HG03521 (cell line): ENCODE measurements at regions not wholly inside any gene's neighbourhood (a gene's known extent, or its start where the extent isn't known, plus 50 kb on each side); places are given as distances from the start of the nearest gene placed in this dataset.

Source experiments
- ATAC-seq: cut with Tn5 transposase; IDR thresholded peaks from one replicate; pipeline ENCODE4 v1.9.1; 2021; ENCODE audit warnings: mild to moderate bottlenecking, moderate library complexity; ENCODE audit not compliant: unreplicated experiment

GRCh38 chr12:4056910-4057845 is 184.0 kb upstream of the PARP11 start:
- no peak for ATAC-seq

- no peak for ATAC-seq
Observed at GRCh38 chr12:4054630-4055029, 181.4 kb upstream of the PARP11 start.

GRCh38 chr12:4052691-4053090 is 179.5 kb upstream of the PARP11 start:
- ATAC-seq = no peak

- ATAC-seq = no peak
Observed at GRCh38 chr12:4051596-4051995, 178.4 kb upstream of the PARP11 start.

- ATAC-seq = no peak
Observed at GRCh38 chr12:4050340-4050739, 177.1 kb upstream of the PARP11 start.

GRCh38 chr12:4049298-4050080 is 176.3 kb upstream of the PARP11 start:
- ATAC-seq = no peak

- ATAC-seq = no peak
Observed at GRCh38 chr12:4047421-4047820, 174.2 kb upstream of the PARP11 start.

GRCh38 chr12:4046495-4046840 is 173.3 kb upstream of the PARP11 start:
- ATAC-seq = no peak

DNA sequence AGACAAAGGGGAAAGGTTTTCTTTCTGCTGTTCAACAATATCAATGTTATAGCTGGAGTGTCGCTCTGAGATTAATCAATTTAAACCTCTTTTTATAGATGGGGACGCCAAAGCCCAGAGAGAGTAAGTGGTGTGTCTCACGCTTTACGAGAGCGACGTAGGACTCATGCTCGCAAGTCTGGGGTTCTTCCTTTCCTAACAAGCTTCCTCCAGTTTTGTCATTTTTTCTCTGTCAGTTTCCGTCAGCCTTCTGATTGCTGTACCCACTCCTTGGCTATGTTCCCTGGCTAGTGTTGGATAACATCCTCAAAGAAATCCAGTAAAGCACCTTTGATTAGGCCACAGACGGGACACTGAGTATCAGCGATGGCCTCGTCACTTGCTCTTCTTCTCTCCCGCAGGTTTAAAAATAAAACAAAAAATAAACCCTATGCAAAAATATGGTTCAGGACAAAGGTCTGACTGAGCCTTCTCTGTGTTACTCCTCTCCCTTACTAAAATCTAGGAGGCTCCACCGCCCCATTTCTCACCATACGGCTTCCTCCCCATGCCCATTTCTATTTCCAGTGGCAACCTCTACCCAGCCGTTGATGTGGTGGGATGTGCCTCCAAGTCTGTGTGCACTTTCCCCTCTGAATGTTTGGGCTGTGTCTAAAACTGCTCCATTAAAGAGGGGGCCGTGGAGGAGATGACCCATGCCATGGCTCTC is 172.7 kb upstream of the PARP11 start:
- ATAC-seq = no peak

DNA sequence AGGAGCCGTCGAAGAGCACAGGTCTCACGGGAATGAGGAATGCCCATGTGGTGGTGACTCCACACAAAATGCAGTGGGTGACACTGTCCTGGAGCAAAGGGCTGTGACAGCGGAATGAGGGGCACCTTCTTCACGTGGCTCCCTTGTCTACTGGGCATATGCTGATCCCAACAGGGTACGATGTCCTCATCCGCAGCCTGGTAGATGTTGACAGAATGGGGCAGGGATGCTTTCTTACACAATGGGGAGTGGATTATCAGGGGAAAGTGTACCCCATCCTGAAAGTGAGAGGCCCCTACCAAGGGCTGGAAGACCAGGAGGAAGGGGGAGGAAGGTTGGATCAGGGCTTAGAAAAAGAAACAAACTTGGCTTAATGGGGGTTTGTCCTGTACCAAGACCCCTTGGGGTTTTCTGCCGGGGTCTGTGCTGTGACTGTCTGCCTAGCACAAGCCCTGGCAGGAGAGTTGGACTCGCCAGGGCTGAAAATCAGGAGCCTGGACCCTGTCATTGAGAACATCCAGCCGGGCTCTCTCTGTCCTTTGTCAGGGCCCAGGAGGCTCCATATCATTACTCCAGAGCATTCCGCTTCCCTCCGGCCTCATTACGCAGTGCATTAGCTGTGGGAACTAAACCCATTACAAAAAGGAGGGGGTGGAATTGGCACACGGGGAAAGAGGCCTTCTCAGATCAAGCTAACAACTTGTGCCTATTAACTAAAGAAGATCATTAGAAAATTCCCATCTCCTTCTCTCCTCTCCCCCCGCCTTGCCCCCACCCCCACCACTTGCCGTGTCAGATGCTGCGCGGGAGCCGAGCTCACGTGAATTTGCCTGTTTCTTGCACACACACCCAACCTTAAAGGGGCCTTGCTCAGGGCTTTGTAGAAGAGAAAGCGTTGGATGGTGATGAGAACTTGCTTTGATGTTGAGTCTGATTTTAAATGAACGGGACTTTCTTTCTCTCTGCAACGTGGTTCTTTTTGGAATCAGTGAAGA is 171.8 kb upstream of the PARP11 start:
- ATAC-seq = no peak

DNA sequence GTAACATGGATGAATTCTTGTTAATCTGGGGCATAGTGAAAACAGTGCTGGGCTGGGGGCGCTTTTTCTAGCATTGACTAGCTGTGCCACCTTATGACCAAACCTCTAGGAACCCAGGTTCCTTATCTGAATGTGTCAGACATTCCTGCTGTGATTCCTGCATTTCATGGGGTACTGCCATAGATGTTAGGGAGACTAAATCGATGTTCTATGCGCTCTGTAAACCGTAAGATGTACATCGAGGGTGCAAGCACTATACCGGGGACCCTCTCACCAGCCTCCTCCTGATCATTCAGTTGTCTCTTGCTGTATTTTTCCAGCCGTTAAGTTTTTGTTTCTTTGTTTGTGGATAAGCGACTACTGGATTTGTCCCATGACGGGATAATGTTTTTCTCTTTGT is 170.9 kb upstream of the PARP11 start:
- ATAC-seq = no peak

- ATAC-seq = no peak
Observed at GRCh38 chr12:4041187-4041885, 168.1 kb upstream of the PARP11 start.

DNA sequence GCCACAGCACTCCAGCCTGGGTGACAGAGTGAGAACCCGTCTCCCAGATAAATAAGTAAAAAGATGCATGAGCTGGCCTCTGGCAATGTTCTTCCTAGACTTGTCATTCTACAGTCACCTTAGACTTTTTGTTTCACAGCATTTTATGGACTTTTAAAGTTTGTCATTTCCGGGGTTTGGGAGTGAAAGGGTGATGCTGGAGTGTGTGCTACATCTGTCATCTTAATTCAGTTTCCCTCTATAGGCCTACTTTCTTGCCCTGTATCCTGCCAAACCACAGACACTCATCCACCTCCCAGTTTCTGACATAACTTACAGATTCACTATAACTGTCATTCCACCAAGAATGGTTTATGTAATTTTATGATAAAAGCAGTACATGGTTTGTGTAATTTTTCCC is 166.7 kb upstream of the PARP11 start:
- ATAC-seq = no peak

DNA sequence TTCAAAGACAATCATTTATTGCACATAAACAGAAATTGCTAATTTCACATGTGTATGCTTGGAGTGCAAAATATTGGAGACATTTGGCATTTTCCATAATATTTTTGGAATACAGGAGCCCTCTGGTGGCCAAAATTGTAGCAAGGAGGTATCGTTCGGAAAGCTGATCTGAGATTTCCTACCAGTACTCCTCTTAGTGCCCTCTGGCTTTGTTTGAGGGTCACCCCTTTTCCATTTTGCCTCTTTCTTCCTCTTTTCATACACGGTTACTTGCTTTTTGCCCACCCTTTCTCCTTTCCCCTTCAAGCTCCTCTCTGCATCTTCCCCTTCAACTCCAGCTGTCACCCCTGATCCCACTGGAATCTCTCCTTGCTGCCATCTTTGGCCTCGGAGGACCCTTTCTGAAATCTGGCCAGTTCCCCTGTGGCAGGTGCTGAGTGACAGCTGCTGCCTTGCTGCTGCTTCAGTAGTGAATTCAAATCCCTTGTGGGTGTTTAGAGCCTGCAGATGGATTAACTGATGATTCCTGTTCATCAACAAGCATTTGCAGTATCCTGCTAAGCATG is 164.6 kb upstream of the PARP11 start:
- no peak for ATAC-seq

GRCh38 chr12:4036671-4037271 is 163.6 kb upstream of the PARP11 start:
- ATAC-seq = no peak

GRCh38 chr12:4034921-4035320 is 161.7 kb upstream of the PARP11 start:
- no peak for ATAC-seq

DNA sequence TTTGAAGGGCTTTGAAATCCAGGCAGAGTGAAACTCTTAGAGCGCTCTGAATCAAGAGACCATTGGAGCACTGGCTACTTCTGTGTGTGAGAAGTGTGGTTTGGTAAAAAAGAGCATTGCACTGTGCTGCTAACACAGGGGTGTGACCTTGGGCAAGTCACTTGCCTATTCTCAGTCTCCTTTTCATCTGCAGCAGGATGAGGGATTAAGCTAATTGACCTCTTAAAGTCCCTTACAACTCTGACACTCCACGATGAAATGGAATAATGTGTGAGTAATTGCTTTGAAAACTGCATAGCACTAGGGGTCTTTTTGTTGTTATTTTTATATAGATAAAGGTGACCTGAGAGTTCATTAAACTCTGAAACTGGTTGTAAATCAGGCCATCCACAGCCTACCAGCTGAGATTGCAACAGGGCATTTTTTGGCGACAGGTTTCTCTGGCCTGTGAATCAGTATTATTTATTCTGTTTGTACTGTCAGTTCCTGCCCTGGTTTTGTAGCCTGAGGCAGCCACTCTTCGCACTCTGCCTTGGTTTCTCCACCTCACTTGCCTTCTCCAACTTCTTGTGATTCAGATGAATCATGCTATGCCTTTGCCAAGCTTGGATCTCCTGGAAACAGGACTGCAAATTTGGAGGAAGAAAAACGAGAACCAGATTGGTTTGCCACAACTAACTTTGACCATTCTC is 159.9 kb upstream of the PARP11 start:
- no peak for ATAC-seq

DNA sequence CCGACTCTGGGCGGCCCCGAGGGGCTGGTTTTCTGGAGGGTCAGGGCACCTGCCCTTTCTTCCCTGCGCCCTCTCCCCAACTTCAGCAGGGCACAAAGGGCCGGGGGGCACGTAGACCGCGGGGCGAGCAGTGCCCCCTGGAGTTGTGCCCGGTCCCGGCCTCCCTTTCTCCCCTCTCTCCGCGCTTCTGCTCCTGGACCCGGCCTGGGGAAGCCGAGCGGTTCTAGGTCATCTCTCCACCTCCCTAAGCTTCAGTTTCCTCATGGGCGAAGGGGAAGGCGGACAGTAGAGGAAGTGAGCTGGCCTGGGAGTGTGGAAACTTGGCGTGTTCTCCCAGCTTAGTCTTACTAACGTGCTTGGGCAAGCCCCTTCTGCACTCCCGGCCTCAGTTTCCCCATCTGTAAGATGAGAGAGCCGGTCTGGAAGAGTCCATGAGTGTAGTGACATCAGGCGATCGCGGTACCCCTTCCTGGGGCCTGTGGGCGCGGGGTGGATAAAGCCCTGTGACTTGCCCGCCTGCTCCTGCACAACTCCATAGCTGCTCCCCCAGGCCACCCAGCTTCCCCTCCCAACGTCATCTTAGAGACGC is 158.6 kb upstream of the PARP11 start:
- ATAC-seq = no peak
